ENCODE measurements at regions not wholly inside any gene's neighbourhood (a gene's known extent, or its start where the extent isn't known, plus 50 kb on each side); places are given as distances from the start of the nearest gene placed in this dataset.

- no peak for TF ChIP-seq CTCF (IDR thresholded peaks at IDR 0.05)
- TF ChIP-seq POLR2A (IDR thresholded peaks at IDR 0.05), result no peak
Observed at GRCh38 chrX:34437586-34437985, 219.5 kb downstream of the TMEM47 start.

Measured in breast epithelium (tissue), 3 donors.